22Rv1 (cell line): ENCODE measurements at regions not wholly inside any gene's neighbourhood (a gene's known extent, or its start where the extent isn't known, plus 50 kb on each side); places are given as distances from the start of the nearest gene placed in this dataset.
"Not testable (repeated sequence)": the region's sequence is repeated elsewhere in the genome, so short reads cannot be mapped to it uniquely, and the experiment has no call there.

ENCODE experiments used
- H3K27ac ChIP-seq: fragments of 450-650 bp; 2 replicates; pipeline ENCODE4 v1.5.1; 2017
- ZFX ChIP-seq: fragments of 450-650 bp; IDR thresholded peaks from 2 replicates; pipeline ENCODE4 v1.6.1; 2017; ENCODE audit warnings: antibody characterized with exemption, borderline replicate concordance
- TF ChIP-seq, protein P1 (sequence below): fragments of 450-650 bp; IDR thresholded peaks from 2 replicates; pipeline ENCODE4 v1.5.1; 2017; ENCODE audit warnings: mild to moderate bottlenecking

DNA sequence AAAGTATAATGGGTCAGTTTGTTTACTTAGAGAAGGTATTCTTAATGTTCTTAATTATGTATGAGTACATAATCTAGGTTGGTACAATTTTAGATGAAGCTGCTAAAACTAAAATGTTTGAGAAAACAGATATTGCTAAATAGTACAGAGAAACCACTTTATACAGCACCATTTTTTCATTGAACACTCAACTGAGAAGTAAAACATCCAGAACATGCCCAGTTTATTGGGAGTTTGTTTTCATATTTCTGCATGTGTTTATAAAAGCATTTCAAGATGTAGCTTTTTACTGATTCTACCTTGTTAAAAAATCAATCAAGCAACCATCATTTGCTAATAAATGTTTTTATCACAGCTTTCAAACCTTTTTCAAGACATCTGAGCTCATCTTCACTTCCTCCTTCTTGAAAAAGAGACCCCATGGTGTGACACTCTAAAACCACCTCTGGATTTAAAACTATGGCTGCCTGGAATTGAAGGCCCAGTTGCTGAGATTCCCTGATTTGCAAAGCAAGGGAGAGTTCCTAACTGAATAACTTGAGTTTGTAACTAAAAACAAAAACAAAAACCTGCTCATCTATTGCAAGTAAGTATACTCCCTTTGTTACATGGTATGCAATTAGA, 585.9 kb downstream of the ZEB2 start:
- no peak overlapping the region for H3K27ac ChIP-seq
- TF ChIP-seq, protein P1, sequence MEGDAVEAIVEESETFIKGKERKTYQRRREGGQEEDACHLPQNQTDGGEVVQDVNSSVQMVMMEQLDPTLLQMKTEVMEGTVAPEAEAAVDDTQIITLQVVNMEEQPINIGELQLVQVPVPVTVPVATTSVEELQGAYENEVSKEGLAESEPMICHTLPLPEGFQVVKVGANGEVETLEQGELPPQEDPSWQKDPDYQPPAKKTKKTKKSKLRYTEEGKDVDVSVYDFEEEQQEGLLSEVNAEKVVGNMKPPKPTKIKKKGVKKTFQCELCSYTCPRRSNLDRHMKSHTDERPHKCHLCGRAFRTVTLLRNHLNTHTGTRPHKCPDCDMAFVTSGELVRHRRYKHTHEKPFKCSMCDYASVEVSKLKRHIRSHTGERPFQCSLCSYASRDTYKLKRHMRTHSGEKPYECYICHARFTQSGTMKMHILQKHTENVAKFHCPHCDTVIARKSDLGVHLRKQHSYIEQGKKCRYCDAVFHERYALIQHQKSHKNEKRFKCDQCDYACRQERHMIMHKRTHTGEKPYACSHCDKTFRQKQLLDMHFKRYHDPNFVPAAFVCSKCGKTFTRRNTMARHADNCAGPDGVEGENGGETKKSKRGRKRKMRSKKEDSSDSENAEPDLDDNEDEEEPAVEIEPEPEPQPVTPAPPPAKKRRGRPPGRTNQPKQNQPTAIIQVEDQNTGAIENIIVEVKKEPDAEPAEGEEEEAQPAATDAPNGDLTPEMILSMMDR: no peak
- TF ChIP-seq ZFX: no peak

DNA sequence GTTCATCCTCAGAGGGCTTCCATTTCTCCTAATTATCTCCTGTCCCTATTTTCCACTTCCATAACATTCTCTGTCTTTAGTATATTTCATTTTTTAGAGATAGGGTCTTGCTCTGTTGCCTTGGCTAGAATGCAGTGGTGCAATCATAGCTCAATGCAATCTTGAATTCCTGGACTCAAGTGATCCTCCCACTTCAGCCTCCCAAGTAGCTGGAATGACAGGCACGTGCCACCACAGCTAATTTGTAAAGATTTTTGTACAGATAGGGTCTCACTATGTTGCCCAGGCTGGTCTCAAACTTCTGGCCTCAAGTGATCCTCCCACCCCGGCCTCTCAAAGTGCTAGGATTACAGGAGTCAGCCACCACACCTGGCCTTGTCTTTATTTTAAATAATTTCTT, 589.0 kb downstream of the ZEB2 start:
- H3K27ac ChIP-seq: no peak overlapping the region
- TF ChIP-seq, protein P1: no peak
- TF ChIP-seq ZFX: no peak

DNA sequence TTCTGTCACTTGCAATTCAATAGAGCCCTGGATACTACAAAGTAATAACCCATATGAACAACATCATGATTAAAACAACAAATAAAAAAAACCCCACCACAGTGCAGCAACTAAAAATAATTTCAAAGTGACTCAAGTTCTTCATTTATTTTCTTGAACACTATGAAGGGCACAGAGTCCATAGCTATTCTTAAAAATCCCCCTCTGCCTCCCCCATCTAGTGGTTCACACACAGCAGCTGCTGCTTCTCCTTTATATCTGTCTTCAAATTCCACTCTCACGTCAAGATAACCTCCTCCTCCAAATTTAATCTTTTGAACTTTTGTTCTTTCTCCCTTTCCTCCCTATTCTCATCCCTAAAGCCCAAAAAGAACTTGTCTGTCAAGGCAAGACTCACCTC, 591.3 kb downstream of the ZEB2 start:
- TF ChIP-seq, protein P1: no peak
- TF ChIP-seq ZFX: no peak
- no peak overlapping the region for H3K27ac ChIP-seq

DNA sequence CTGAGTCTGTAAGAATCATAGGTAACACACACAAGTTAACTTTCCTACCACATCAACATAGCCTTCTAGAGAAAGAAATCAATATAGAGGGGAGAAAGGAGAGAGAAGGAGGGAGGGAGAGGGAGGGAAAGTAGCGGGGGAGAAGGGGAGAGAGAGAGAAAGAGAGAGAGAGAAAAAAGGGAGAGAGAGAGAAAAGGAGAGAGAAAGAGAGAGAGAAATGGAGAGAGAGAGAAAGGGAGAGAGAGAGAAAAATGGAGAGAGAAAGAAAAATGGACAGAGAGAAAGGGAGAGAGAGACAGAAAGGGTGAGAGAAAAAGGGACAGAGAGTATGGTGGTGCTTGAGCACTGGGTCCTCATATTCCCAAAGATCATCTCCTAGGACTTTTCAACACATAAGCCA, 591.7 kb downstream of the ZEB2 start:
- TF ChIP-seq, protein P1: no peak
- no peak for TF ChIP-seq ZFX

DNA sequence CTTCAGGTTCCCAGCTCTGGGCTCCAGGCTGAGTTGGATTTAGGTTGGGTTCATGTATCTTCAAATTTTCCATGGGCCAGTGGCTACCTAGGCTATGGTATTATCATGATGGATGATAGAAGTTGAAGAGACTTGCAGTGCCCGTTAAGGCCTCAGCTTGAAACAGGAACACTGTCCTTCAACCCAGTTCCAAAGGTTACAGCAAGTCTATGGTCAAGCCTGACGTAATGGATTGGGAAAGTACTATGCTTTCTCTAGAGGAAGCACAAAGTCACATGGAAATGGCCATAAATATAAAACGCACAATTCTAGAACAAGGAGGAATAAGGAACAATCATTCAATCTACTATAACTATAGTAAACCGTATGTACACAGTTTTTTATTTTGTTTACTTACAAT, 593.2 kb downstream of the ZEB2 start:
- no peak for TF ChIP-seq ZFX
- TF ChIP-seq, protein P1: no peak

More for the DNA sequence above, 591.7 kb downstream of the ZEB2 start:
- H3K27ac ChIP-seq: no peak overlapping the region

DNA sequence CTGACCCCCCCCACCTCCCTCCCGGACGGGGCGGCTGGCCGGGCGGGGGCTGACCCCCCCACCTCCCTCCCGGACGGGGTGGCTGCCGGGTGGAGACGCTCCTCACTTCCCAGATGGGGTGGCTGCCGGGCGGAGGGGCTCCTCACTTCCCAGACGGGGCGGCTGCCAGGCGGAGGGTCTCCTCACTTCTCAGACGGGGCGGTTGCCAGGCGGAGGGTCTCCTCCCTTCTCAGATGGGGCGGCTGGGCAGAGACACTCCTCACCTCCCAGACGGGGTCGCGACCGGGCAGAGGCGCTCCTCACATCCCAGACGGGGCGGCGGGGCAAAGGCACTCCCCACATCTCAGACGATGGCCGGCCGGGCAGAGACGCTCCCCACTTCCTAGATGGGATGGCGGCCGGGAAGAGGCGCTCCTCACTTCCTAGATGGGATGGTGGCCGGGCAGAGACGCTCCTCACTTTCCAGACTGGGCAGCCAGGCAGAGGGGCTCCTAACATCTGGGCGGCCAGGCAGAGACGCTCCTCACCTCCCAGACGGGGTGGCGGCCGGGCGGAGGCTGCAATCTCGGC, 597.6 kb downstream of the ZEB2 start:
- H3K27ac ChIP-seq: not testable (repeated sequence)

More for the DNA sequence above, 593.2 kb downstream of the ZEB2 start:
- H3K27ac ChIP-seq: no peak overlapping the region

DNA sequence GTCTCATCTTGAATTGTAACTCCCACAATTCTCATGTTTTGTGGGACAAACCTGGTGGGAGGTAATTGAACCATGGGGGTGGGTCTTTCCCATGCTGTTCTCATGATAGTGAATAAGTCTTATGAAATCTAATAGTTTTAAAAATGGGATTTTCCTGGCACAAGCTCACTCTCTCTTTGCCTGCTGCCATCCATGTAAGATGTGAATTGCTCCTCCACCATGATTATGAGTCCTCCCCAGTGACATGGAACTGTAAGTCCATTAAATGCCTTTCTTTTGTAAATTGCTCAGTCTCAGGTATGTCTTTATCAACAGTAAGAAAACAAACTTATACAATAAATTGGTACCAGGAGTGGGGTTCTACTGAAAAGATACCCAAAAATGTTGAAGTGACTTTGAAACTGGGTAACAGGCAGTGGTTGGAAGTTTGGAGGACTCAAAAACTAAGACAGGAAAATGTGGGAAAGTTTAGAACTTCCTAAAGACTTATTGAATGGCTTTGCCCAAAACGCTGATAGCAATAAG, 601.4 kb downstream of the ZEB2 start:
- H3K27ac ChIP-seq: no peak overlapping the region
- TF ChIP-seq ZFX: no peak
- TF ChIP-seq, protein P1: no peak

DNA sequence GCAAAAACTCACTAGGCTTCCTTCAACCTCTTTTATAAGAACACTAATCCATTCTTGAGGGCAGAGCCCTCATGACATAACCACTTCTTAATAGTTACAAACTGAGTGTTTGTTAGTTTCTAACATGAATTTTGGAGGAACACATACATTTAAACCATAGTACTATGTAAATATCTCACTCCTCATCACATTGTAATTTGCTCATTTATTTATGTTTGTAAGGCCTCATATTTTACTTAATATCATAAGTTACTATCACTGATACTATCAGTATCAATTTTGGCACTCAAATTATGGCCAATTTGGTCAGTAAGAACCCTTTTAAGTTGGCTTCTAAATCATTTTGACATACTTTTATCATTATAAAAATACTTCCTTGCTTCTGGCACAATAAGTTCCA, 603.1 kb downstream of the ZEB2 start:
- TF ChIP-seq, protein P1: no peak
- no peak for TF ChIP-seq ZFX
- H3K27ac ChIP-seq: no peak overlapping the region
